GM19324 (cell line): ENCODE measurements at regions not wholly inside any gene's neighbourhood (a gene's known extent, or its start where the extent isn't known, plus 50 kb on each side); places are given as distances from the start of the nearest gene placed in this dataset.

Experiments
- ATAC-seq: cut with Tn5 transposase; IDR thresholded peaks from one replicate; pipeline ENCODE4 v1.9.1; 2021; ENCODE audit warnings: mild to moderate bottlenecking, moderate library complexity; ENCODE audit not compliant: unreplicated experiment, low FRiP score

DNA sequence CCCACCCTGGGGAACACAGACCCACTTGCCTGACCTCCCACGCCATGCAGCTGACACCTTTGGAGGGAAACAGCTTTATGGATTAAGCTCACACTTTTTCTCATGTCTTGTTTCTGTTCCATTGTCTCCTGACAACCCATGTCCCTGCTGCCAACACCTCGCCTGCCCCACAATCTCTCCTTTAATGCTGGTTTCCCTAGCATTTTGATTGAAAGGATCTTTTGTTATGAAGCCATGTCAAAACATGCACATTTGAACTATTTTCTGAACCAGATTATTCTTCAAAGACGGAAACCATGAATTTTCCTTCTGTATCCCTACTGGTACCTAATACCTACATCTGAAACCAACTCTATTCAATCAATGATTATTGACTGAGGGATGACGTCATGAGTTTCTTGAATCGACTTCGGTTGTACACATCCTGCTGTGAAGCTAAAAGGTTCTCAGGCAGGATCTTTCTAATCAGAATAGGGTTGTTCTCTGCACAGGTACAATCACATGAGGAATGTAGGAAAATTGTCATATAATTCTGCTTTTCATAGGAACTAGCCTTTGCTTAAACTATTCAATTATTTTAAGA lies 106.2 kb upstream of the NEBL start:
- ATAC-seq, result no peak

GRCh38 chr10:21002091-21002878 lies 105.2 kb upstream of the NEBL start:
- no peak for ATAC-seq

DNA sequence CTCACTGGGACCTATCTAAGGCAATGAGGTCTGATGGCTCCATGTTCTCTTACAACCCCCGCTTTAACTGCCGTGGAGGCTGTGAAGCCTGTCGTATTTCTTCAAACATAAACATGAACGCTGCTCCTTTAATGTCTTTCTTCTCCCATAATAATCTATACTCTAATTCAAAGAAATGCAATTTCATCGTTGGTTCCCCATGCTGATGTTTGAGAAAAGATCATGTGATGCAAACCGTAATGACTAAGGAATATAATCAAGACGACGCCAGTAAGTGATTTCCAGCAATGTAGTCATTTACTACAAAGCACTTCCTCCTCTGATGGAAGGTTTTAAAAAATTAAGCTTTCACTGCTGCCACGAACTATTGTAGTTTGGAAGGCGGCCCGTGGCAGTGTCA lies 102.6 kb upstream of the NEBL start:
- no peak for ATAC-seq

- ATAC-seq, result no peak
Measured at GRCh38 chr10:20998036-20998435, 100.9 kb upstream of the NEBL start.

- no peak for ATAC-seq
Measured at GRCh38 chr10:20995123-20995987, 98.2 kb upstream of the NEBL start.

DNA sequence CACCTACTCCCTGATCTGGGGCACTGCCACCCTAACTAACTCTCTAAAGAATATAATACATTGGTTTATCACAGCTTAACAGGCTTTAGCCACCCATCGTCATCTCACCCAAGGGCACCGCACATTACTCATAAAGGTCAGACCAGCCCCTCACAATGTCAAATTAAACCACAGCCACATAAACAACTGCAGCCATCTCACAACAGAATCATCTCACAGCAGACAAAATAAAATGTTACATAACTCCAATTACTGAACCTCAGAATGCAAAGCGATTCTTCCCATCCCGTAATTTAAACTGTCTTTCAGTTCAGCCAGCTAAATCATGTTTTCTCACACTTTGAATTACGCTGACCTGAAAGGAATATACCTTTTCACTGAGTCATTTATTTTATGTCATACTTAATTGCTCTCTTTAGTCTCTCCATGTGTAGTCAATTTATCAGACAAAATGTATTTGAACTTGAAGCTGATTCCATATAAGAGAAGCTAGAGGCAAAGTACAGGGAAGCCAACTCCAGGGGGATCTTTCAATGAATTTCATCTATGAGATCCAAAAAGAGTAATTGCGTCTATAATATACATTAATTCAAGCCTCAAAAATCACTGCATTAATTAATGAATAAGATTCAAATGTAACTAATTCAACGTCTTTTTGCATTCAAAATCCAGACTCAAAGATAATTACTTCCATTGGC lies 96.9 kb upstream of the NEBL start:
- no peak for ATAC-seq

GRCh38 chr10:20993389-20993788 lies 96.3 kb upstream of the NEBL start:
- no peak for ATAC-seq

- no peak for ATAC-seq
Measured at GRCh38 chr10:20991526-20991925, 94.4 kb upstream of the NEBL start.

GRCh38 chr10:20990604-20991003 lies 93.5 kb upstream of the NEBL start:
- no peak for ATAC-seq

DNA sequence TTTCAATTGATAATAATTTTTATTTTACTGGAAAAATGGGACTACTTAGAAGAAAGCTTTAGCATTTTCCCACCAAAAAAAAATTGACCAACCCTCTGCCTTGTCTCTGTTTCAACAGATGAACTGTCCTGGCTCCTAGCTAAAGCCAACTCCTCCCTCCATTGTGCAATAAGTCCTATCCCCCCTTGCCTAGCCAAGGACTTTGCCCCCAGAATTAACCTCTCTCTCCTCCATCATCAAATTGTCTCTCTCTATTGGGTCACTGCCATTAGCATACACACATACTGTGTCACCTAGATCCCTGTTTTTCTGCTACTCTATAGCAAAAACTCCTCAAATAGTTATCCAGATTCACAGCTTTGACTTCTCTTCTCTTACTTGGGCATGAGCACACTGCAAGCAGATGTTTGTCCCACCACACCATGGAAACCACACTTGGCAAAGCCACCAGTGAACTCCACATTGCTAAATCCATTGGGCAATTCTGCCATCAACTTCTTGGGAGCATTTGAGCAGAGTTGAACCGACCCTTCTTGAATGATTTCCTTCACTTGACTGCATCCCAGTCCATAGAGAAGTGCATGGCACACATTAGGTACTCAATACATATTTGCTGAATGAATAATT lies 91.4 kb upstream of the NEBL start:
- ATAC-seq, result no peak

- ATAC-seq, result no peak
Measured at GRCh38 chr10:20986049-20986448, 88.9 kb upstream of the NEBL start.

GRCh38 chr10:20984662-20985061 lies 87.6 kb upstream of the NEBL start:
- no peak for ATAC-seq

- ATAC-seq, result no peak
Measured at GRCh38 chr10:20981419-20981953, 84.4 kb upstream of the NEBL start.

- no peak for ATAC-seq
Measured at GRCh38 chr10:20978617-20979016, 81.5 kb upstream of the NEBL start.

- no peak for ATAC-seq
Measured at GRCh38 chr10:20977300-20977699, 80.2 kb upstream of the NEBL start.

DNA sequence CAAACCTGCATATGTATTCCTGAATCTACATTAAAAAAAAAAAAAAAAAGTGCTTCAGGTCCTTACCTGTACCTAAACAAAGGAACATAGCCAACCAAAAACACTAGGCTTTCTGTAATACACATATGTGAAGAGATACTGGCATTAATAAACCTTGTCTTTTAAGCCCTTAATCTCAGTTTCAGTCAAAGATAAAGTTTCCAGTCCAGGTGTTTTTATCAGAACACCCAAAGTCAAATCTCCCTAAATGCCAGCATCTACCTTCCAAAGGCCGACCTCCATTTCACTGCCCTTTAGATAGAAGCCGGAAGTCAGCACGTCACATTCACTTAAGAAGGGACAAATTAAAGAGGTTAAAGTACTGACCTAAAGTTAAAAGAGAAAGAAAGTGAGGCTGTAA lies 79.8 kb upstream of the NEBL start:
- ATAC-seq, result no peak

DNA sequence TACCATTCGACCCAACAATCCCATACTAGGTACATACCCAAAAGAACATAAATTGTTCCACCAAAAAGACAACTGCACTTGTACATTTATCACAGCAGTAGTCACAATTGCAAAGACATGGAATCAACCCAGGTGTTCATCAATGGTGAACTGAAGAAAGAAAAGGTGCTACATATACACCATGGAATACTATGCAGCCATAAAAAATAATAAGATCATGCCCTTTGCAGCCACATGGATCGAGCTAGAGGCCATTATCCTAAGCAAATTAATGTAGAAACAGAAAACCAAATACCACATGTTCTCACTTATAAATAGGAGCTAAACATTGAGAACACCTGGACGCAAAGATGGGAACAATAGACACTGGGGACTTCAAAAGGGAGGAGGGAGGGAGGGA lies 79.3 kb upstream of the NEBL start:
- ATAC-seq, result no peak

- no peak for ATAC-seq
Measured at GRCh38 chr10:20975236-20975635, 78.1 kb upstream of the NEBL start.

- ATAC-seq, result no peak
Measured at GRCh38 chr10:20972925-20973324, 75.8 kb upstream of the NEBL start.

GRCh38 chr10:20971901-20972300 lies 74.8 kb upstream of the NEBL start:
- no peak for ATAC-seq
